AG04449 (cell line): ENCODE measurements at regions not wholly inside any gene's neighbourhood (a gene's known extent, or its start where the extent isn't known, plus 50 kb on each side); places are given as distances from the start of the nearest gene placed in this dataset.

Experiments
- CTCF ChIA-PET: fragments of 350-600 bp; formaldehyde crosslinking; extraction: SDS; loops from one replicate; lab custom pipeline; 2021; ENCODE audit warnings: antibody characterized with exemption; lab: Yijun Ruan, JAX
- POLR2A ChIA-PET: fragments of 400-600, 350-600 bp; formaldehyde crosslinking; extraction: SDS; loops from one replicate; lab custom pipeline; 2020; ENCODE audit warnings: antibody characterized with exemption, inconsistent platforms; lab: Yijun Ruan, JAX
- DNase-seq: peaks from one replicate; pipeline ENCODE4 v3.0.0-alpha.2; 2010; ENCODE audit warnings: low read depth, low spot score
- H3K4me3 ChIP-seq: 2 replicates; pipeline ENCODE4 v1.5.1; 2011; ENCODE audit warnings: low read depth, mild to moderate bottlenecking, control low read depth, low read length
- CTCF ChIP-seq: IDR thresholded peaks from one replicate; pipeline ENCODE4 v1.5.1; 2011; ENCODE audit warnings: mild to moderate bottlenecking, moderate library complexity, low read length, control low read depth, inconsistent platforms; ENCODE audit not compliant: insufficient read depth; ENCODE audit errors: missing control alignments

- ChIA-PET POLR2A (no interaction called here), CTCF (no interaction called here)
- DNase-seq: no peak
Measured at GRCh38 chr16:18062713-18063112, 273.8 kb downstream of the NPIPA8 start.

GRCh38 chr16:18060351-18060750 lies 276.2 kb downstream of the NPIPA8 start:
- H3K4me3 ChIP-seq: no peak overlapping the region
- ChIA-PET CTCF (no interaction called here), POLR2A (no interaction called here)
- DNase-seq: no peak
- no peak for TF ChIP-seq CTCF

More at GRCh38 chr16:18062713-18063112, 273.8 kb downstream of the NPIPA8 start:
- H3K4me3 ChIP-seq: no peak overlapping the region
- TF ChIP-seq CTCF: no peak

- ChIA-PET POLR2A (no interaction called here), CTCF (no interaction called here)
- H3K4me3 ChIP-seq: no peak overlapping the region
- TF ChIP-seq CTCF: no peak
- no peak for DNase-seq
Measured at GRCh38 chr16:18059577-18059976, 277.0 kb downstream of the NPIPA8 start.

GRCh38 chr16:18059089-18059488 lies 277.4 kb downstream of the NPIPA8 start:
- no peak for TF ChIP-seq CTCF
- ChIA-PET CTCF (no interaction called here), POLR2A (no interaction called here)
- no peak for DNase-seq
- H3K4me3 ChIP-seq: no peak overlapping the region

- no peak for TF ChIP-seq CTCF
- ChIA-PET POLR2A (no interaction called here), CTCF (no interaction called here)
- no peak overlapping the region for H3K4me3 ChIP-seq
- DNase-seq: no peak
Measured at GRCh38 chr16:18055411-18055916, 281.1 kb downstream of the NPIPA8 start.

GRCh38 chr16:18050777-18051176 lies 285.8 kb downstream of the NPIPA8 start:
- POLR2A ChIA-PET: no interaction called here
- CTCF ChIA-PET: no interaction called here
- TF ChIP-seq CTCF: no peak
- DNase-seq: no peak
- no peak overlapping the region for H3K4me3 ChIP-seq
